GM19043 (cell line): ENCODE measurements at regions not wholly inside any gene's neighbourhood (a gene's known extent, or its start where the extent isn't known, plus 50 kb on each side); places are given as distances from the start of the nearest gene placed in this dataset.
"Not testable (repeated sequence)": the region's sequence is repeated elsewhere in the genome, so short reads cannot be mapped to it uniquely, and the experiment has no call there.

ENCODE experiments used
- ATAC-seq: cut with Tn5 transposase; IDR thresholded peaks from one replicate; pipeline ENCODE4 v1.9.1; 2021; ENCODE audit warnings: low read depth; ENCODE audit not compliant: unreplicated experiment

DNA sequence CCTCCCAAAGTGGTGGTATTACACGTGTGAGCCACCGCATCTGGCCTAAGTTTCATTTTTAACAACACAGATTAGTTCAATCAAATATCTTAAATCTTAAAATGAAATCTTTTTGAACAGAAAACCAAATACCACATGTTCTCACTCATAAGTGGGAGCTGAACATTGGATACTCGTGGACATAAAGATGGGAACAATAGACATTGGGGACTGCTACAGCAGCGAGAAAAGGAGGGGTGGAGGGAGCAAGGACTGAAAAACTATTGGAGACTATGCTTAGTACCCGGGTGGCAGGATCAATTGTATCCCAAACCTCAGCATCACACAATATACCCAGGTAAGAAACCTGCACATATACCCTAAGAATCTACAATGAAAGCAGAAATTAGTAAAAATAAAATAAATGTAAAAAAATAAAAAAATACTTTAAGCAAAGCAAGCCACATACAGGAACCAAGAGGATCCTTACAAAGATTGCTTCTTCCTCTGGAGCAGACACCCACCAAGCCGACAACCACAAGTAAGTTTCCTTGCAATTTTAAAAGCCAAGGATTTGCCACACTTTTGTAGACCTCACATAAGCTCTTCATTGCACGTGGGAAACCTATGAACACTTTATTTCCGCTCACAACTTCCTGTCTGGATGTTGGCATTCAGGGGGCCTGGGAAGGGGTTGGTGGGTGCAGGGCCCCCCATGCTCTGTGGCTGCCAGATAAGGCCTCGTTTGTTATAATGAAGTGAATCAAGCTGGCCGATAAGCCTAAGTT, 147.9 kb downstream of the MYCN start:
- ATAC-seq, result no peak

DNA sequence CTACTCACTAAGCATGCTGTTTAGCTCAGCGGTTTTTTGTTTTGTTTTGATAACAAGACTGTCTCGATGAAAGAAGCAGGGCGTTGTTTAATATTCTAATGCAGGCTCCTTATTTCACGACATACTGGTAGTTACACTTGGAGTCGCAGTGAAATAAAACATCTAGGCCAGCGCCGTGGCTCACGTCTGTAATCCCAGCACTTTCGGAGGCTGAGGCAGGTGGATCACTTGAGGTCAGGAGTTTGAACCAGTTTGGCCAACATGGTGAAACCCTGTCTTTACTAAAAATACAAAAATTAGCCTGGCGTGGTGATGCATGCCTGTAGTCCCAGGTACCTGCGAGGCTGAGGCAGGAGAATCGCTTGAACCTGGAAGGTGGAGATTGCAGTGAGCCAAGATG, 145.8 kb downstream of the MYCN start:
- ATAC-seq, result not testable (repeated sequence)

GRCh38 chr2:16085073-16085472, 144.7 kb downstream of the MYCN start:
- no peak for ATAC-seq

DNA sequence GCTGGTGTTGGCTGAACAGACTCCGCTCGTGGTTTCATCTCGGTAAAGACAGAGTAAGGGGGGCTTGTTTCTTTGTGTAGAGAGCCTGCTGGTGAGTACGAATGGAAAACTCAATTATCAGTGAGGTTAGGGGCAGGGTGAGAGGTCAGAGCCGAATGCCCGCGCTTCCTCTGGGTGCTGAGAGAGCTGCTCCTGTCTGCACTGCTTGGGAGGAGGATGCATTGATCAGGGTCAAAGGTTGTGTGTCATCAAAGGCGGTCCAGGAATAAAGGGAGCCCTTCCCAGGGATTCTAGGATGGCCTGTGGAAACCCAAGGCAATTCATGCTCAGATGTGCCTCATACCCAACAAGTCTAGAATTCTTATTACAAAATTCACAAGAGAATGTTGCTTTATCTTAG, 143.9 kb downstream of the MYCN start:
- no peak for ATAC-seq

- no peak for ATAC-seq
Measured at GRCh38 chr2:16082276-16082675, 141.9 kb downstream of the MYCN start.

- ATAC-seq, result no peak
Measured at GRCh38 chr2:16081316-16082200, 141.2 kb downstream of the MYCN start.

DNA sequence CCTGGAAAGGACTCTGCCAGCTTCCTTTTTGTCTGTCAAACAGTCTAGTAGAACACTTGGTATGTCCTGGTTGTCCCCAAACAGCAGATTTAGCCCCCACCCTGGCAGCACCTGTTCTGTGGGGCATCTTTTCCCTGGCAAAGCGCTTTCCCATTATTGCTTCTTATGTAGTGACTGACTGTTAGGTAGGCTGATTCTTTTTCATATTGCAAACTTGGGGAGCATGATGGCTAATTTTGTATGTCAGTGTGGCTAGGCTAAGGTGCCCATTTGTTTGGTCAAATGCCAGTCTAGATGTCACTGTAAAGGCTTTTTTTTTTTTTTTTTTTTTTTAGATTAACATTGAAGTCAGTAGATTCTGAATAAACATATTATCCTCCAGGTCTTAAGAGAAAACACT, 140.2 kb downstream of the MYCN start:
- no peak for ATAC-seq

- no peak for ATAC-seq
Measured at GRCh38 chr2:16080071-16080470, 139.7 kb downstream of the MYCN start.

DNA sequence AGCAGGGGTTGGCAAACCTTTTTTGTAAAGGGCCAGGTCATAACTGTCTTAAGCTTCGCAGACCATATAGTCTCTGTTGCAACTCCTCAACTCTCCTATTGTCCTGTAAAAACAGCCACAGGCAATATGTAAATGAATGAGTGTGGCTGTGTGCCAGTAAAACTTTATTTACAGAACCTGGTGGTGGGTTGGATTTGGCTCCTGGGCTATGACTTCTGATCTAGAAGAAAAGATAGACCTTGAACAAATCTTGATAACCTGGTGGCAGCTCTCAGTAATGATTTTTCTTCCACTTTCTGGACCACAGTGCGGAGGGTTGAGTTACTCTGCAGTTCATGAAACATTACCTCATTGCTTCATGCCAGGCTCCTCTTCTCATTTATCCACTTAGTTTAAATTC, 139.3 kb downstream of the MYCN start:
- no peak for ATAC-seq

DNA sequence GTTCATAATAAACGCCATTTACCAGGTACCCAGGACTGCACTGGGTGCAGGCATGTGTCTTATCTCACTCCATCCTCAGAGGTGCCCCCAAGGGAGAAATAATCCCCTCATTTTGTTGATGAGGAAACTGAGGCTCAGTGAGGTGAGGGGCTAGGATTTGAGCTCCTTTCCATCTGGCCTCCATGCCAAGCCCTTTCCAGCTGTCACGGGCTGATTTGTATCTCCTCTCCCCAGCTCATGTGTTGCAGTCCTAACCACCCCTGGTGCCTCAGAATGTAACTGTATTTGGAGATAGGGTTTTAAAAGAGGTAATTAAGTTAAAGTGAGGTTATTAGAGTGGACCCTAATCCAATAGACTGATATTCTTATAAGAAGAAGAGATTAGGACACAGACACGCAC, 137.3 kb downstream of the MYCN start:
- ATAC-seq, result no peak

DNA sequence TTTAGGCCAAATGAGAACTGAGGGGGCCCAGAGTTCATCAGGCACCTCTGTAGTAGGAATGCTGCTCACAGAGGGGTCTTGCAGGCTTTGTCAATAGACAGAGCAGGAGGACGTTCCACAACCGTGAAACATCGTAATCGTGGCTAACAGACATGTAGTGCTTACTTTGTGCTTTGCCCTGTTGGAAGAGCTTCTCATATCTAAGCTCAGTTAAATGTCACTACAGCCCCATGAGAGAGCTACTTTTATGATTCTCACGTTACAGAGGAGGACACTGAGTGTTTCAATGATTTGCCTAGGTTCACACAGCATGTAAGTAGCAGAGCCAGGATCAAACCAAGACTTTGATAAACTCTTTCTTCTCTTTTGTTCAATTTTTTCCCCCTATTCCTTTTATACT, 136.6 kb downstream of the MYCN start:
- ATAC-seq, result no peak

GRCh38 chr2:16075045-16076012, 135.0 kb downstream of the MYCN start:
- ATAC-seq, result no peak

- ATAC-seq, result no peak
Measured at GRCh38 chr2:16073921-16074425, 133.6 kb downstream of the MYCN start.

DNA sequence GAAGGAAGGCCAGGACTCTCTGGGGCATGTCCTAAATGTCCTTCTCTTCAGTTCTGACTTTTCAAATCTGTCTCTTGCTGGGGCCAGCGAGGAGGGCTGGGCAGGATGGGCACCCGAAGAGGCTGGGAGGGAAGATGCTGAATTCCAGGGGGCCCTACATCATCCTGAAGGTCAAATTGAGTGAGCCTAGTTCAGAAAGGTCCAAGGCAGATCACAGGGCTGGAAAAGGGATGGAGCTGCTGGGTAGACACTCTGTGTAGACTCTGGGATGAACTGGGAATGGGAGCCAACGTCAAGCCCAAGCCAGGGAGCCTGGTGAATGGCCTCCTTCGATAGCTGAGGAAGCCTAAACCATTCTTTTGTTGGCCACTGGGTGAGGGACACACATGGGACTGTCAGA, 133.1 kb downstream of the MYCN start:
- ATAC-seq, result no peak

GRCh38 chr2:16072638-16073290, 132.4 kb downstream of the MYCN start:
- no peak for ATAC-seq

GRCh38 chr2:16071865-16072637, 131.7 kb downstream of the MYCN start:
- no peak for ATAC-seq

DNA sequence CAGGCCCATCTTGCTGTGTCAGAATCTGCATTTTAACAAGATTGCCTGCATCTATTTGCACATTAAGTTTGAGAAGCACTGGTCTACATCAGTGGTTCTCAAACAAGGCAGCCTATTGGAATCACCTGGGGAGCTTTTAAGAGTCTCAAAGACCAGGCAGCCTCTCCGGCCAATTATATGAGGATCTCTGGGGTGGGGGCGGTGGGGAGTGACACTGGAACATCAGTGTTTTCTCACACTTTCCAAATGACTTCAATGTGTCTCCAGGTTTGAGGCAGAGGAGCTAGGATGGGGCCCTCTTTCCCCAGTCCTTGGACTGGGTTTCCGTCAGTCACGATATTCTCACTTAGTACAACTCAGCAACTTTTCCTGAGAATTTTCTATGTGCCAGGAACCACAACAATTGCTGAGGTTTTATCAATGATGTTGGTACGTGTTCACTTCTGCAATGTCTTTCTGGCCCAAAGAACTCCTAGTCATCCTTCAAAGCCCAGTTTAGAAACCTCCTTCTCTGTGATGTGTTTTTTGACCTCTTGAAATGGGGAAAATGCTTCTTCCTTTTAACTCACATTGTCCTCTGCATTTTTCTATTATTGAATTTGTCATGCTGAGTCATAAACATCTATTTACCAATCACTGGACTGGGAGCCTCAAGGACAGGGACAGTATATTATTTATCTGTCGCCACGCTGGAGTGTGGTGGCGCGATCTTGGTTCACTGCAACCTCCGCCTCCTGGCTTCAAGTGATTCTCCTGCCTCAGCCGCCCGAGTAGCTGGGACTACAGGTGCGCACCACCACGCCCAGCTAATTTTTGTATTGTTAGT, 130.9 kb downstream of the MYCN start:
- no peak for ATAC-seq

- ATAC-seq, result no peak
Measured at GRCh38 chr2:16070648-16070971, 130.3 kb downstream of the MYCN start.
